Lung (tissue), 9 donors: ENCODE measurements at regions not wholly inside any gene's neighbourhood (a gene's known extent, or its start where the extent isn't known, plus 50 kb on each side); places are given as distances from the start of the nearest gene placed in this dataset.
"Not testable (repeated sequence)": the region's sequence is repeated elsewhere in the genome, so short reads cannot be mapped to it uniquely, and the experiment has no call there.

Source experiments
- ATAC-seq: fragments of 200-7000 bp; cut with Tn5 transposase; one replicate; pipeline ENCODE4 v1.9.1; 2020; ENCODE audit warnings: moderate number of reproducible peaks; ENCODE audit not compliant: insufficient read depth, low FRiP score
- DNase-seq, 3 donors: peaks; one replicate each; pipeline ENCODE4 v3.0.0-alpha.2; 2013 to 2017
- H3K27ac ChIP-seq, 2 donors: one replicate each; pipeline ENCODE4 v1.5.1; 2013; ENCODE audit warnings: mild to moderate bottlenecking in 2 of 2, moderate library complexity in 2 of 2, control low read depth in 1 of 2, inconsistent platforms in 1 of 2, low read depth in 1 of 2, low read length in 1 of 2
- H3K27me3 ChIP-seq, 3 donors: one replicate each; pipeline ENCODE4 v1.5.1; 2013; ENCODE audit warnings: low read length in 2 of 3; ENCODE audit not compliant: control insufficient read depth in 3 of 3, insufficient read depth in 3 of 3
- H3K36me3 ChIP-seq, 4 donors: one replicate each; pipeline ENCODE4 v1.5.1; 2013; ENCODE audit warnings: low read length in 4 of 4, mild to moderate bottlenecking in 1 of 4, moderate library complexity in 1 of 4; ENCODE audit not compliant: control insufficient read depth in 4 of 4, insufficient read depth in 4 of 4
- H3K4me1 ChIP-seq, 5 donors: one replicate each; pipeline ENCODE4 v1.5.1; 2013; ENCODE audit warnings: low read length in 5 of 5, mild to moderate bottlenecking in 2 of 5, moderate library complexity in 1 of 5; ENCODE audit not compliant: control insufficient read depth in 5 of 5, insufficient read depth in 5 of 5
- H3K4me3 ChIP-seq: one replicate; pipeline ENCODE4 v1.5.1; 2013; ENCODE audit warnings: mild to moderate bottlenecking, control low read depth, moderate library complexity
- H3K9ac ChIP-seq, 2 donors: one replicate each; pipeline ENCODE4 v1.5.1; 2013; ENCODE audit warnings: low read length in 2 of 2, control low read depth in 1 of 2; ENCODE audit not compliant: insufficient read depth in 1 of 2
- H3K9me3 ChIP-seq, 4 donors: one replicate each; pipeline ENCODE4 v1.5.1; 2013; ENCODE audit warnings: low read length in 3 of 4, mild to moderate bottlenecking in 1 of 4, moderate library complexity in 1 of 4; ENCODE audit not compliant: control insufficient read depth in 4 of 4, insufficient read depth in 3 of 4
- WGBS, 2 donors: extraction: QIAGEN DNeasy Blood & Tissue Kit; methylation state at CpG; one replicate each; pipeline ENCODE4 v1.1.7; 2013; 5-methylcytosine and 5-hydroxymethylcytosine counted together
- donor health status: Bipolar disorder and iron deficiency.
- donor health status: healthy.
- donor health status: DM: yes; HTN: yes; CAD: no.

DNA sequence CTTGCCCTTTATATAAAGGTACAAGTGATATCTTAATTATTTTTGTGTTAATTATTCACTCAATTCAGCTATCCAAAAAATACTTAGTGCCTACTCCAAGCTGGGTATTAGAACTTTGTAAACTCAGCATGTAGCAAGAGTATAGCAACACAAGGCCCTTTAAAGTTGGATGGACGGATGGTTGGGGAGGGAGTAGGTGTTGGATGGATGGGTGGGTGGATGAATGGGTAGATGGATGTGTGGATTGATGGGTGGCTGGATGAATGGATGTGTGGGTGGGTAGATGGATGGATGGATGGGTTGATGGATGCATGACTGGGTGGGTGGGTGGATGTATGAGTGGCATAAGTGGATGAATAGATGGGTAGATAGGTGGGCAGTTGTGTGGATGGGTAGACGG, 211.5 kb downstream of the BANP start:
- H3K27me3 ChIP-seq, ATAC-seq: not testable (repeated sequence)
- 90 to 91% methylated on average over 2 of the region's 2 CpGs for WGBS, 2 donors

DNA sequence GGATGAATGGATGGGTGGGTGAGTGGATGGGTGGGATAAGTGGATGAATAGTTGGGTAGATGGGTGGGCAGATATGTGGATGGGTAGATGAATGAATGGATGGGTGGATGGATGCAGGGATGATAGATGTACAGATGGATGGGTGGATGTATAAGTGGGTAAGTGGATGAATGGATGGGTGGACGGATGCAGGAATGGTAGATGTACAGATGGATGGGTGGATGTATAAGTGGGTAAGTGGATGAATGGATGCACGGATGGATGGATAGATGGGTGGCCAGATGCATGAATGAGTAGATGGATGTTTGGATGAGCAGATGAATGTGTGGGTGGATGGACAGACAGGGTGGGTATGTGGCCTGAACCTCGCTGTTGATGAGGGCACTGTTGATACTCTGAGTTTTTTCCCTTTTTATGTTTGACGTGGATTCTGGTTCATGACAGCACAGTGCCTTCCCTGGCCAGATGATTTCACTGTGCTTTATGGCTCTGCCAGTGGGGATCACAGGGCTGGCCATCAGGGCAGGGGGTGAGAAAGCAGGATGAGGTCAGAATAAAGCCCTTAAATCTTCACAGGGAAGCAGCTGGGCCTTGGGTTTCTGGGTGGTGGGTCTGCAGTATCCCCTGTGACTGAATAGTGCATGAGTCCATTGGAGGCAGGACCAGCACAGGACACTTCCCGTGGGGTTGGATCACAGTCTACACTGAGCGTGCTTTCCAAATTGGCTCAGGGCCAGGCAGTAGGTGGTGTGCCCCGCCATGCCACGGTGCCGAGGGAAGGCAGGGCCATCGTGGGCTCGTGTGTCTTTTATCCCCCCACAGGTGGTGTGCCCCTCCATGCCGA, 213.2 kb downstream of the BANP start:
- not testable (repeated sequence) for H3K36me3 ChIP-seq, H3K9me3 ChIP-seq, H3K9ac ChIP-seq, H3K4me3 ChIP-seq, H3K27ac ChIP-seq, DNase-seq, ATAC-seq, H3K27me3 ChIP-seq
- 77 to 86% methylated on average over 12 of the region's 12 CpGs for WGBS, 2 donors
- H3K4me1 ChIP-seq = peaks cover 0 to 27% (median 0%) of the 10 kb centered on the region in 5 donors

More for the DNA sequence above, 211.5 kb downstream of the BANP start:
- not testable (repeated sequence) for DNase-seq, H3K36me3 ChIP-seq, H3K9ac ChIP-seq, H3K27ac ChIP-seq, H3K9me3 ChIP-seq, H3K4me3 ChIP-seq
- peaks cover 0 to 15% (median 0%) of the 10 kb centered on the region in 5 donors for H3K4me1 ChIP-seq

DNA sequence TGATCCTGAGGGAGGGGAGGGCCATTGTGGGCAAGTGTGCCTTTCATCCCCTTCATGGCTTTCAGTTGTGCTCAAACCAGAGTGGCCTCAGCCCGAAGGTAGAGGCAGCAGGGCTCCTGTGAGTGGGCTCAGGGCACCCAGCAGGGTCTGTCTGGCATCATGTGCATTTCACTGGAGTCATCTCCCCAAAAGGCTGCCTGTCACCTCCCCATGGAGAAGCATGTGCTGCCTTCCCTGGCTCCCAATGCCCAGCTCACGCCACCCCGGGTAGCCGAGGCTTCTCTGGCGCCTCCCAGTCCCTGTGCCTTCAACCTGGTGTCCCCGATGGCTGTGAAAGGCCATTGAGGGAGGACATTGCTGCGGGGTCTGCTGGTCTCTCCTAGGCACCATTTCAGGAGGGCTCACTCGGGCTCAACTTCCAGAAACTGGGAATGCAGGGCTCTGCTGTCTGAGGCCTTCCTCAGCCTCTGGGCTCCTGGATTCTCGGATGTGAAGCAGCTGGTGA, 213.9 kb downstream of the BANP start:
- H3K27me3 ChIP-seq, H3K9ac ChIP-seq, H3K9me3 ChIP-seq, DNase-seq, H3K4me3 ChIP-seq, H3K27ac ChIP-seq, H3K36me3 ChIP-seq, ATAC-seq: not testable (repeated sequence)
- 83 to 93% methylated on average over 9 of the region's 9 CpGs for WGBS, 2 donors
- peaks cover 0 to 28% (median 0%) of the 10 kb centered on the region in 5 donors for H3K4me1 ChIP-seq

DNA sequence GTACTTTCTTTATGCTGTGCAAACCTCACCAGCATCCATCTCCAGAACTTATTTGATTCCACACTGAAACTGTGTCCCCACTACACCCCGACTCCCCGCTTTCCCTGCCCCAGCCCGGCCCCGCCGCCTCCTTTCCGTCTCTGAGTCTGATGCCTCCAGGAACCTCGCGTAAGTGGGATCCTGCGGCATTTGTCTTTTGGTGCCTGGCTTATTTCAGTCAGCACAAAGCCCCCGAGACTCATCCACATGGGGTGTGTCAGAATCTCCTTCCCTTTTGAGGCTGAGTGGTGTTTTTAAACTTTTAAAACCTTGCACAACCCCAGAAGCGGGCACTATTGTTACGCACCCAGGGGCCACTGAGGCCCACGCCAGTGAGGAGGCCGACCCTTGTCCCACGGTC, 214.4 kb downstream of the BANP start:
- peak; percentile 7 for ATAC-seq
- H3K4me1 ChIP-seq = peaks cover 0 to 28% (median 0%) of the 10 kb centered on the region in 5 donors
- not testable (repeated sequence) for H3K9me3 ChIP-seq, H3K27ac ChIP-seq, H3K9ac ChIP-seq, H3K27me3 ChIP-seq, H3K4me3 ChIP-seq, H3K36me3 ChIP-seq
- WGBS, 2 donors = 81 to 82% methylated on average over 15 of the region's 15 CpGs
- peak in 2 of 3 donors; percentile 36 to 43 for DNase-seq

DNA sequence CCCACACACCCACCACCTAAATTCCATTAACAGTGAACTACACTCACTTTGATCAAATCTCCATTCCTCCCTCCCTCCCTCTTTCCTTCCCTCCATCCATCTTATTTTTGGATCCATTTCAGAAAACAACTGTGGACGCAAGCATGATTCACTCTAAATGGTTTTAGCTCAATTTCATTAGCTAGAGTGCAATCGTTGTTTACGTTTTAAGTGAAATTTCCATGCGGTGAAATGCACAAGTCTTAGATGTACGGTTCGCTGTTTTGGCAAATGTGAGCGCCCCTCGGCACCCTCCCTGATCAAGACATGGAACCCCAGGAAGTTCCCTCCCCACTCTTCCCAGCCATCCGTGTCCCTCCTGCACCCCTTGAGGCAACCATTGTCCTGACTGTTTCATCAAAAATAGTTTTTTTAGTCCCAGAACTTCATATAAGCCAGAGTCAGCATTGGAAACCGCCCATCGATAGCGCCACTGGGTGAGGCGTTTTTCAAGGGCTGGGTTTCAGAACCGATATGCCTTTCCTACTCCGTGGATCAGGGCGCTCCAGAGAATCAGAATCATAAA, 215.1 kb downstream of the BANP start:
- not testable (repeated sequence) for H3K36me3 ChIP-seq, H3K9me3 ChIP-seq, H3K27ac ChIP-seq, H3K9ac ChIP-seq, H3K4me3 ChIP-seq, H3K27me3 ChIP-seq
- H3K4me1 ChIP-seq = peaks cover 0 to 28% (median 0%) of the 10 kb centered on the region in 5 donors
- 67 to 80% methylated on average over 13 to 15 of the region's 16 CpGs for WGBS, 2 donors
- ATAC-seq (peak; percentile 10), DNase-seq (peak; percentile 69 to 70 (median 69))

DNA sequence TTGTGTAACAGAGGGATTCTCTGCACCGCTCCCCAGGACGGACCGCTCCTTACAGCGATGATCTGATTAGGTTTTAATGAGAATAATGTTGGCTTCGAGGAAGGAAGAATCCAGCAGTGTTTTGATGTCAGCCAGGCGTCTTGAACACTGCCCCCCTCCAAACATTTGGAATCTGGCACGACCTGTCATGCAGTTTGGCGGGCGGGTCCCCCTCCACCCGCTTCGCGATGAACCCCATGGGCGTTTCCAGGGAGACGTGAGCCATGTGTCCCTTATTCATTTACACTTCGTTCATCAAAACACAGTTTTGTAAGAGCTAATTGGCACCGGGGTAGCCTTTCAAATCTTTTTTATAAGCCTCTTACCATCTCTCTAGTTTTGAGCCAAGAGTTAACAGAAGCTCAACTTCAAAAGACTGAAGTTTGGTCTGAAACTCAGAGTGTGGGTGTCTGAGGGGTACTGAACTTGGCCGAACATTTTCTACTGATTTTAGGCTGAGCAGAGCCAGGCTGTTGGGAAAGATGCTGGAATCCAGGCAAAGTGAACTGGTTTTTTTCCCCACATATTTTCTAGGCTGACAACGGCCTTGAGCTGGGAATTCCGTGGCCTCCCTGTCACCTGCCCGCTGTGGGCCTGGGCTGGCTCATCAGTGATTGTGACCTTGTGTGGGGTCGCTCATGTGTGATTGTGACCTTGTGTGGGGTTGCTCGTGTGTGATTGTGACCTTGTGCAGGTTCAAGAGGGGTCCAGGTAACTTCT, 214.8 kb upstream of the ZNF469 start:
- DNase-seq = peak; percentile 95 to 99 (median 98)
- peaks cover 0 to 28% (median 0%) of the 10 kb centered on the region in 5 donors for H3K4me1 ChIP-seq
- ATAC-seq = peak; percentile 32

DNA sequence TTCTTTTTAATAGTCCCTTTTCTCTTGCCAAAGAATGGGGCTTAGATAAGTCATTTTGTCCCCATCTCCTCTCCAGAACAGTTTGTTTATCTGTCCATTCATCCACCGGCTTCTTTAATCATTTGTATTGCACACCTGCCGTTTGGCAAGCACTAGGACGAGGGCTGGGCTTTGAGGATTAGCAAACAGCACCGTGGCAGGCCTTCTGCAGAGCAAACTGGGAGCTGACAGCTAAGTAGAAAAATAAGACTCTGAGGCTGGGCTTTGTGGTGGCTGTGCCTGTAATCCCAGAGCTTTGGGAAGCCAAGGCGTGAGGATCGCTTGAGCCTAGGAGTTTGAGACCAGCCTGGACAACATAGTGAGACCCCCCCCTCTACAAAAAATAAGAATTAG, 214.2 kb upstream of the ZNF469 start:
- not testable (repeated sequence) for H3K27me3 ChIP-seq, H3K4me3 ChIP-seq, H3K9ac ChIP-seq, ATAC-seq, H3K36me3 ChIP-seq, H3K9me3 ChIP-seq, H3K27ac ChIP-seq
- peak in 1 of 3 donors; percentile 23 for DNase-seq
- peaks cover 0 to 28% (median 0%) of the 10 kb centered on the region in 5 donors for H3K4me1 ChIP-seq
- 48 to 65% methylated on average over 5 to 6 of the region's 6 CpGs for WGBS, 2 donors

More for the DNA sequence above, 214.8 kb upstream of the ZNF469 start:
- H3K4me3 ChIP-seq, H3K27me3 ChIP-seq, H3K9ac ChIP-seq, H3K9me3 ChIP-seq, H3K27ac ChIP-seq, H3K36me3 ChIP-seq: not testable (repeated sequence)
- 34 to 65% methylated on average over 21 to 22 of the region's 22 CpGs for WGBS, 2 donors
